GM19023 (cell line): ENCODE measurements at regions not wholly inside any gene's neighbourhood (a gene's known extent, or its start where the extent isn't known, plus 50 kb on each side); places are given as distances from the start of the nearest gene placed in this dataset.
"Not testable (repeated sequence)": the region's sequence is repeated elsewhere in the genome, so short reads cannot be mapped to it uniquely, and the experiment has no call there.

Experiments
- ATAC-seq: cut with Tn5 transposase; IDR thresholded peaks from one replicate; pipeline ENCODE4 v1.9.1; 2021; ENCODE audit warnings: mild to moderate bottlenecking, moderate library complexity; ENCODE audit not compliant: unreplicated experiment

DNA sequence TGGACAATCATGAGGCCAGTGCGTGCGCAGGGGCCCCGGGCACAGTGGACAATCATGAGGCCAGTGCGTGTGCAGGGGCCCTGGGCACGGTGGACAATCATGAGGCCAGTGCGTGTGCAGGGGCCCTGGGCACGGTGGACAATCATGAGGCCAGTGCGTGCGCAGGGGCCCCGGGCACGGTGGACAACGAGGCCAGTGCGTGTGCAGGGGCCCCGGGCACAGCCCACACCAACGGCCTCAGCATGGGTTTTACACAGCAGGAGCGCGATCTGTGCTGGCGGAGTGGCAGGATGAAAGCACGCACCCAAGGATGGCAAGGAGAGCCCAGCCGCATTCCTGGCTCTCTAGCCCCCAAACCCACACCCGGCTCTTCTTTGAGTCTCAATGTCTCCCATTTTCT lies 78.8 kb downstream of the RFLNA start:
- ATAC-seq = not testable (repeated sequence)

DNA sequence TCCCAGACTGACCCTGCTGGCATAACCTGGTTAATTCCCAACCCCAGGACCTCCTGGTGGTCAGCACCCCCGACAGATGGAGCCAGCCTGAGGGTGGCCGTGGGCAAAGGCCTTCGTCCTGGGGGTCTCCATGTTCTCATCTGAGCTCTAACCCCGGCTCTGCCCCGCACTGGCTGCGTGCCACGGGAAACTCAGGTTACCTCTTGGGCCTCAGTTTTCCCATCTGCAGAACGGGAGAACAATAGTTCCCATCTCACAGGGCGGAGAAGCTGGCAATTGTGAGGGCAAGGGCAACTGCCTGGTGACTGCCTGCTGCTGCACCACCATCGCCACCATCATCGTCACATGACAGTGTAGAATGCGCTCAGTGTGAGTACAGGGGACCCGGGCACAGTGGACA lies 77.9 kb downstream of the RFLNA start:
- no peak for ATAC-seq

DNA sequence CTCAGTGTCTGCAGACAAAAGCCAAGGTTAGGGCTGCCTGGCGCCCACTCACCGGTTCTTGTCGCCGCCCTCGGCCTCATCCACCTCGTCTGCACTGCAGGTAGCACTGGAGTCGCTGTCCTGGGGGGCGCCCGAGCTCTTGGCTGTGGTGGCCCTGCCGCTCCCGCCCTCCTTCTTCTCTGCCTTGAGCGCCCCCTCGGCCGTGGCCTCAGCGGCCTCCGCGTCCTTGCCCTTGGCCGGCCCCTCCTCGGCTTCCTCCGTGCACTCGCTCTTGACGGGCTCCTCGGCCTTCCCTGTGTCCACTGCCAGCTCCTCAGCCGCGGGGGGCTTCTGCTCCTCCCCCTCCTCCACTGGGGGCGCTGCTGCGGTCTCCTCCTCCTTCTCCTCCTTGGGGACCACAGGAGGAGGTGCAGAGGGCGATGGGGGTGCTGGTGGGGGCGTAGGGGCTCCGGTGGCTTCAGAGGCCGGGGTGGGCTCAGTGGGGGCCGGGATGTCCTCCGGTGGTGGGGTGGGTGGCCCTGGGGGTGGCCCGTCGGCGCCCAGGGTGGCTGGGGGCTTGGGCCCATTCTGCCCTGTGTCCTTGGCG lies 77.2 kb downstream of the RFLNA start:
- no peak for ATAC-seq

DNA sequence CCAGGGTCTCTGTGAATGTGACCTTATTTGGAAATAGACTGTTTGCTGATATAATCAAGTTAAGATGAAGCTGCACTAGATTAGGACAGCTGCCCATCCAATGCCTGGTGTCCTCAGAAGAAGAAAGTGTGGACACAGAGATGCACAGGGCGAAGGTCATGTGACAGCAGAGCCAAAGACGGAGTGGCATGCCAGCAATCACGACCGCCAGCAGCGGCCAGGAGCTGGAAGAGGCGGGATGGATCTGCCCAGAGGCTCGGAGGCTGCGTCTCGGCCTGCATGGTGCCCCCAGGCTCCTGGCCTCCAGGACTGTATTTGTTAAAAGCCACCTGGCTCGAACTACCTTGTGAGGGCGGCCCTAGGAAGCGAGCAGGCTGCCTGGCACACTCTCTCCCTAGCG lies 76.5 kb downstream of the RFLNA start:
- no peak for ATAC-seq

DNA sequence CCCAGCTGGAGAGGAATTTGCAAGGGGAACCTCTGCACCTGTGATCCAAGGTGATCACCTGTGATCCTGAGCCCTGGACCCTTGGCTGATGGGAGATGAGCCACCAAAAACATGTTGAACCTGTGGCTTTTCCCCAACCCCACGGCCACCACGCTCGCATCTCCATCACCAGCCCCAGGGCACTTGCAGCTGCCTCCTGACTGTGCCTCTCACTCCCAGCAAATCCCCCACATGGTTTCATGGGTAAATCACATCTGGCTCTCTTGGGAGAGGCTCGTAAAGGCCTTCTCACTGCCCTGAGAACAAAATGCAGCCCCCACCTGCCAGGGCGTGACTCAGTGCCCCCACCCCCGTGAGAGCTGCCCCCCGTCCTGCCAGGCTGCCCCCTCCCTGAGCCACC lies 76.0 kb downstream of the RFLNA start:
- no peak for ATAC-seq

DNA sequence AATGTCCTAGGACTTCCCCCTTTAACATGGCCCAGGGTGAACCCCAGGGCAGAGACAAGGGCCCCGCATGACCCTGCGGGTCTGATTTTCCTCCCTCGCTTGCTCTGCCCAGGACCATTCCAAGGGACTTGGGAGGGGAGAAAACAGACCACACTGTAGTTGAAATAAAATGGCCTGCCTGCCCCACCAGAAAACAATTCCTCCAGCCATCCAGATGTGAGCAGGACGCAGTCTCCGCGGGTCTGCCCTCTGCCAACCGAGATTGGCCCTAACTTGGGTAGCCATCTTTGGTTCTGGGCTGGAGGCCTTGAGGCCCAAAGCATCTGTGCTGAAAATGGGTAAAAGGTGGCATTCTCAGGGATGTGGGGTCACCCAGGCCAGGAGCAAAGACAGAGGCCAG lies 75.5 kb downstream of the RFLNA start:
- ATAC-seq = no peak

DNA sequence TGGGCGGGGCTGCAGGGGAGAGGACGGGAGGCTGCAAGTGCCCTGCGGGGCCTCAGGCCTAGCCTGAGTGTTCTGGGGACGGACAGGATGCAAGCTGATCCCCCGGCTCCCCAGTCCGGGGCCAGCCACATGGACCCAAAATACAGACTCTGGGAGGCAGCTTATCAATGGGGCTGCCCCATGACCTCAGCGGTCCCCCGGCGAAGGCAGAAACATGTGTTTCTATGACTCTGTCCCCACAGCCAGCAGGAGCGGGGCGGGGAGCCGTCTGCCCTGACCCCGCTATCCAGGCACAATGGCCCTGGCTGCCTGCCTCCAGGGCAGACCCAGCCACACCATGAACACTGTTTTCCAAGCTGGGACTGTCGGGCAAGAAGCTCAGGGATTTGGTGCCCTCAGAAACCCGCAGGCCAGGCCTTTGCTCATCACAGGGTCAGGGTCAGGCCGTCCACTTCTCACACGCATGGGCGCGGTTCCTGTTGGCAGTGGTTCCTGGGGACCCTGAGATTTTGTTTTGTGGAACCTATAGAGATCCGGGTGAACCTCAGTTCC lies 75.0 kb downstream of the RFLNA start:
- ATAC-seq = no peak

DNA sequence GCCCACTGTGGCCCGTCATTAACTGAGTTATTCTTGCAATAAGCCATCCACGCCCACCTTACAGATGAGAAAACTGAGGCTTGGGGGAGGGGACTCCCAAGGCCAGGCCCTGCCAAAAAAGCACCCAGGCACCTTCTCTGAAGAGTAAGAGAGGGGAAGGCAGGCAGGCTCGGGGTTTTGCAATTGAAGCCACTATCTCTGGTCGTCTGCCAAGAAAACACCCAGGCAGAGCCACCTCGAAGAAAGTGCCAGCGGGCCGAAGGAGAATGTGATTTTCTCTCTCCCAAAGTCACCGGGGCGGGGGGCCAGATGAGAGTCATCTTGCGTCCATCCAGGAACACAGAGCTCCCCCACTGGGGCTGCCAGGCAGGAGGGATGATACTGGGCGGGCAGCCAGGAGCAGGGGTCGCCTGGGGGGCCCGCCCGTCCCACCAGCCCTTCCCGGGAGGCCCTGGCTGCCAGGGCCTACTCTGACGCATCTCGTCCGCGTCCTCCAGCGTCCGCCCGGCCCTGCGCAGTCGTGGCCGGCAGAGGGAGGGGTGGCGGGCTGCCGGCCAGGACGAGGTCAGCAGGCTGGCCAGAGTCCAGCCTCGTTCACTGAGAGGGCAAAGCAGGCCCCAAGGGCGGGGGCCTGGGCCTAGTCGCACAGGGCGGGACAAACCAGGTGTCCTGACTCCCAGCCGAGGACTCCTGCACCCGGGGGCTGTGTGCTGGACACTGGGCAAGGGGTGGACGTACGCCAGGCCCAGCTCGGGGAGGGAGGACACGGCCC lies 74.3 kb downstream of the RFLNA start:
- ATAC-seq = no peak

DNA sequence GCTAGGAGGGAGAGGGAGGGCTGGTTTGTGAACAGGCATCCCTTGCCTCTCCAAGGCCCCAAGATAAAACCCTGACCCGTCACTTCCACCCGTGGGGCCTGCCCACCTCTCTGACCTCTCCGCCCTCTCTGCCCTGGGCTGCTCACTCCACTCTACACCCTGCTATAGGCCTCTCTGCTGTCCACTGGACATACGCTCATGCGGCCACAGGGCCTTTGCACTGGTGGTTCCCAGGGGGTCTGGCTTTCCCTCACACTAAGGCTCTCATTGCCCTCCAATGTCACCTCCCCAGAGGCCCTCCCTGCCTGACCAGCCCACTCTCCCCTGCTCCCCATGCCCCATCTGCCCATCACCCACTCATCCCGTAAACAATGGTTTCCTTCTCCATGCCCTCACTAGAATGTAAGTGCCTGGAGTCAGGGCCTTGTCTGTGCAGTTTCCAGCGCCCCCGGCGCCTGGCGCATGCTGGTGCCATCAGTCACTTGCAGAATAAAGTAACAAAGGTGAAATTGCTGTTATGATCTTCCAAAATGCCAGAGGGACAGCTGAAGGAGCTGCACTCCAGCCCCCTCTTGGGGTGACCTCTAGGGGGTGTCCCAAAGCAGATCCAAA lies 73.6 kb downstream of the RFLNA start:
- ATAC-seq = no peak

DNA sequence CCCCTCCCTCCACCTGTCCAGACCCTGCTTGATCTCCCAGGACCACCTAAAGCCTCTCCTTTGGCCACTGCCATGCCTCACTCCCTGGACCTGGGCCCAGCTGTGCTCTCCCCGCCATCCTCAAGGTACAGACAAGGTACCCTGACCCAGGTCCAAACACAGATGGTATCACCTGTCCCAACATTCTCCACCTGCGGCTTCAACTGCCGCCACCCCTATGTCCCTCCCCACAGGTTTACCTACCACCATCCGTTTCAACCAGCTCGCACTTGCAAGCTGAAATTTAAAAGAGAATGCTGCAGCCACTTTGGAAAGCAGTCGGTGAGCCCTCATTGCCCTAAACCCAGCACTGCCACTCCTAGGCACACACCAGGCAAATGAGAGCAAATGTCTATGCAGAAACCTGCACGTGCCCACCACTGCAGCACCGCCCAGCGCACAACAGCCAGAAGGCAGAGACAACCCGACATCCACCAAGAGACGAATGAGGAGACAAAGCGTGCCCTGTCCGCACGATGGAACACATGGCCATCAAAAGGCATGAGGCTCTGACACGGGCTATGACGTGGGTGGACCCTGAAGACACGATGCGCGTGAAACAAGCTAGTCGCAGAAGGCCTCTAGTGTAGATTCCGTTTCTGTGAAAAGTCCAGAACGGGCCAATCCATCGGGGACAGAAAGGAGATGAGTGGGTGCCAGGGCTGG lies 71.0 kb downstream of the RFLNA start:
- no peak for ATAC-seq
